ENCODE measurements at regions not wholly inside any gene's neighbourhood (a gene's known extent, or its start where the extent isn't known, plus 50 kb on each side); places are given as distances from the start of the nearest gene placed in this dataset.

DNA sequence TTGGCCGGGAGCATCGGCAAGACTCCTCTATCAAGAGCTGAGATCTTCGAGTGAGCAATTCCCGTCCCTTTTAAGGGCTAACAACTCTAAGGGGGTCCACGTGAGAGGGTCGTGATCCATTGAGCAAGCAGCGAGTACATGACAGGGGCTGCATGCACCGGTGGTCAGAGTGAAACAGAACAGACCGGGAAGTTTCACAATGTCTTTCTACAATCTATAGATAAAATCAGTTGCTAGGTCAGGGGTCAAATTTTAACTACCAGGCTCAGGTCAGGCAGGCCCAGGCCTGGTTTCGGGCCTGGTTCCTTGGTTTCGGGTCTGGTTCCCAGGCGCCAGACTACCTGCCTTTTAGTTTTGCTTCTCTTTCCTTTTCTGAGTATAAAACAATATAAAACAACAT is 160.1 kb downstream of the PTCHD1 start:
- TF ChIP-seq, protein P1, sequence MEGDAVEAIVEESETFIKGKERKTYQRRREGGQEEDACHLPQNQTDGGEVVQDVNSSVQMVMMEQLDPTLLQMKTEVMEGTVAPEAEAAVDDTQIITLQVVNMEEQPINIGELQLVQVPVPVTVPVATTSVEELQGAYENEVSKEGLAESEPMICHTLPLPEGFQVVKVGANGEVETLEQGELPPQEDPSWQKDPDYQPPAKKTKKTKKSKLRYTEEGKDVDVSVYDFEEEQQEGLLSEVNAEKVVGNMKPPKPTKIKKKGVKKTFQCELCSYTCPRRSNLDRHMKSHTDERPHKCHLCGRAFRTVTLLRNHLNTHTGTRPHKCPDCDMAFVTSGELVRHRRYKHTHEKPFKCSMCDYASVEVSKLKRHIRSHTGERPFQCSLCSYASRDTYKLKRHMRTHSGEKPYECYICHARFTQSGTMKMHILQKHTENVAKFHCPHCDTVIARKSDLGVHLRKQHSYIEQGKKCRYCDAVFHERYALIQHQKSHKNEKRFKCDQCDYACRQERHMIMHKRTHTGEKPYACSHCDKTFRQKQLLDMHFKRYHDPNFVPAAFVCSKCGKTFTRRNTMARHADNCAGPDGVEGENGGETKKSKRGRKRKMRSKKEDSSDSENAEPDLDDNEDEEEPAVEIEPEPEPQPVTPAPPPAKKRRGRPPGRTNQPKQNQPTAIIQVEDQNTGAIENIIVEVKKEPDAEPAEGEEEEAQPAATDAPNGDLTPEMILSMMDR (IDR thresholded peaks at IDR 0.05; ENCODE audit: low read depth, low read length) = no peak

DNA sequence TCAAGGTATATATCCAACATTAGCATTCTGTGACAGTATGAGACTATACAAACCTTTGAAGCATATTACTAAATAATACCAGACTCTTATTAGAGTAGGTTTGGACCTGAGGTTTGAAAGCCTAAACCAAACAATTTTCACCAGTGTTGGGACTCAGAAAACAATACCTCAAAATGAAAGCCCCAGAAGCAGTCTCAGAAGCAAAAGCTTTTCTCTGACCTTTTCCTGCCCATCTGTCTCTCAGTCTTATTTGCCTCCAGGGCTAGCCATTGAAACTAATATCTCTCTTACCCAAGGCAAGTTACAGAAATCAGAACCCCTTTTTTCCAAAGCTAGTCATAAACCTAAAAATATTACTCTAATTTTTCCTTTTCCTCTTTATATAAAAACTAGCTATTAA is 163.3 kb downstream of the PTCHD1 start:
- TF ChIP-seq, protein P1 (IDR thresholded peaks at IDR 0.05; ENCODE audit: low read depth, low read length) = no peak
- no peak for DNase-seq (ENCODE audit: extremely low read depth, low read depth)

More for the DNA sequence above, 160.1 kb downstream of the PTCHD1 start:
- DNase-seq (ENCODE audit: extremely low read depth, low read depth) = no peak

DNA sequence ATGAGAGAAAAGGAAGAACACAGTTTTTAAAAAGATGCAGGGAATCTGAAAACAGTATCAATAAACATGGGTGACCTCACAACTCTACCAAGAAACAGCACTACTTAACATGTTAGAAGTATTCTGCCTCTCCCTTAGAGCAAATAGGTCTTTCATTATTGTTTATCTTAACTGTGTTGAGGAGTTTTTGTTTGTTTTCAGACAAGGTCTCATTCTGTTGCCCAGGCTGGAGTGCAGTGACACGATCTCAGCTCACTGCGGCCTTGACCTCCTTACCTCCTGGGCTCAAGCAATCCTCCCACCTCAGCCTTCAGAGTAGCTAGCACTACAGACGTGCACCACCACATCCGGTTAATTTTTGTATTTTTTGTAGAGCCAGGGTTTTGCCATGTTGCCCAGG is 165.3 kb upstream of the PRDX4 start:
- DNase-seq (ENCODE audit: extremely low read depth, low read depth) = no peak
- TF ChIP-seq, protein P1 (IDR thresholded peaks at IDR 0.05; ENCODE audit: low read depth, low read length) = no peak

DNA sequence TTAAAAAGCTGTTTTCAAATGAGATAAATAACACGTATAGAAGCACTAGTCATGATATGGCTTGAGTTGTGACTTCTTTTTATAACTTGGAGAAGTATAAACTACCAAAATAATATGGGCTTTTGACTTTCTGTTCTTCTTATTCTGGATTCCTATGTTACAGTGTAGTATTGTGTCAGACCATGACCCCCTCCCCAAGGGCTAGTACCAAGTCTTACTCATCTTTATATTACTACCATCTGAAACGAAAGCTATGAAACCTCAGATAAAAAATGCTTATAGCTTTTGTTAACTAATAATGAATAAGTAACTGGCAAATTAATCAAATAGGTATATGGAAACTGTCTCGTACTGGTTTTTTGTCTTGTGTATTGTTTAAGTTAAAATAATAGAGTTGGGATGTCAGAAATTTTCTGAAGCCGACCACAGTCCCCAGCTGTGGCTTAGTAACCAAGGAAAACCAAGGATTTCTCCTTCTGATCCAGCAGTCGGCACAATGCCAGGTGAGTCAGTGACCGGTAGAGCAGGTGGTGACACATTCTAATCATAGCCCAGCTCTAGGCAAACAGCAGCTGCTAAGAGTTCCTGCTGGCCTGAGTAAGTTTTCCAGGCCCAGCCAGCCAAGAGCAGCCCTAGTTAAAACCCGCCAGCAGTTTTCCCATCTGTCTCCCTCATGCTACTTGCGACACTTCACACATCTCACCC is 163.3 kb upstream of the PRDX4 start:
- no peak for DNase-seq (ENCODE audit: extremely low read depth, low read depth)
- TF ChIP-seq, protein P1 (IDR thresholded peaks at IDR 0.05; ENCODE audit: low read depth, low read length) = no peak

DNA sequence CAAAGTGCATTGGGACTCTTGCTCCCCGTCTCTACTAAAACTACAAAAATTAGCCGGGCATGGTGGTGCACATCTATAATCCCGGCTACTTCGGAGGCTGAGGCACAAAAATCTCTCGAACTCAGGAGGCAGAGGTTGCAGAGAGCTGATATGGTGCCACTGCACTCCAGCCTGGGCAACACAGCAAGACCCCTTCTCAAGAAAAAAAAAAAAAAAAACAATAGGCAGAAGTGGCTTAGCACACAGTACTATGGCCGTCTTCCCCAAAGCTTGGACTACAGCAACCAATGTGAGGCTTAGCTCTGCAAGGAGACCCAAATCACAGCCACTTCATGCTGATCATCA is 162.8 kb upstream of the PRDX4 start:
- no peak for DNase-seq (ENCODE audit: extremely low read depth, low read depth)
- TF ChIP-seq, protein P1 (IDR thresholded peaks at IDR 0.05; ENCODE audit: low read depth, low read length) = no peak

DNA sequence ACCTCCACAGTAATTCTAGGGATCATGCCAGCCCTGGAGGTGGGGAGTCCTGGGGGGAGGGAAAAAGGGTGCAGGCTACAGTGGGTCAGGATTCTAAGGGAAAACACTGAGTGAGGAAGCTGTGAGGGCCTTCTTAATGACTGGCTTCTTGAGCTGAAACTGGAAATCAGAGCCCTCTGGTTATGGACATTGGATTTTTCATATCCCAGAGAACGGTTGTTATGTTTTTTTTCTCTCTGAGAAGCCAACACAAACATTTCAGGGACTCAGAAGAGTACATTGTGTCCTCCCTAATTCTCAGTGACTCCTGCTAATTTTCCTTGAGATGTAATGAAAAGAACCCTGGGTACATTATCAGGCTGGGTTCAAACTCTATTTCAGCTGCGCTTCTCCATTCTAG is 162.4 kb upstream of the PRDX4 start:
- DNase-seq (ENCODE audit: extremely low read depth, low read depth) = no peak
- TF ChIP-seq, protein P1 (IDR thresholded peaks at IDR 0.05; ENCODE audit: low read depth, low read length) = no peak

DNA sequence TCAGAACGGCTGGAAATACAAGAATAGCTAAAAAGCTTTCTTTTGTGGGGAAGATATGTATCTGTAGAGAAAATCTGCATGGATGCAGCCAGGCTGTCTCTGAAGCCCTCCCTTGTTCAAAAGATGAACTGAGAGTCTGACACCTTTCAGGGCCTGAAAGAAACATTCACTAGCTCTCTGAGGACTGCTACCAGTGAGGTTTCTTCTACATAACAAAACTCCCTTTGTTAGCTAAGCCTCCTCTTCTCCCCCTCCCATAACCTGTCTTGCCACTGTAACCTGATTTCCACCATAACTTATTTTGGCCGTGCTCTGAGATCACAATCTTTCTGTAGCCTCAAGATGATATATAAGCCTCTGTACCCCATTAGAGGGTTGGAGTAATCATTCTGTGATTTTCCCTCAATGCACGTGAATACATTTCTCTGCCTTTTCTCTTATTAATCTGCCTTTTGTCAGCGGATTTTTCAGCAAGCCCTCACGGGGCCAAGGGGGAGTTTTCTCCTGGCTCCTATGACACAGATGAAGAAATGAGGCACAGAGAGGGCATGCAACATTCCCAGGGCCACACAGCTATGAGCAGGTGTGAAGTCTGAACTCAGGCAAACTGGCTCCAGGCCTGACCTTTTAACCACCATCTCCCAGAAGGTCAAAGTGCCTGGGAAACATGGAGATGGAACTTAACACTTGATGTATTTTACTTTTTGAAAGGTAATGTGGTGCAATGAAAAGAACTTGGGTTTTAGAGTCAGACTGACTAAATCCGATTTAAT is 161.6 kb upstream of the PRDX4 start:
- TF ChIP-seq, protein P1 (IDR thresholded peaks at IDR 0.05; ENCODE audit: low read depth, low read length) = no peak
- no peak for DNase-seq (ENCODE audit: extremely low read depth, low read depth)
